Right lobe of liver (tissue), 6 donors: ENCODE measurements at regions not wholly inside any gene's neighbourhood (a gene's known extent, or its start where the extent isn't known, plus 50 kb on each side); places are given as distances from the start of the nearest gene placed in this dataset.
A peak's percentile ranks its signal among the peaks of the same experiment; 100 is the strongest.

Experiments used
- ATAC-seq, 4 donors: fragments of 200-7000 bp; cut with Tn5 transposase; one replicate each; pipeline ENCODE4 v1.9.1; 2020; ENCODE audit warnings: mild to moderate bottlenecking in 4 of 4, moderate library complexity in 4 of 4
- DNase-seq, 3 donors: peaks; one replicate each; pipeline ENCODE4 v3.0.0-alpha.2; 2020
- H3K27ac ChIP-seq, 3 donors: fragments of 200-600 bp; one replicate each; pipeline ENCODE4 v1.8.0; 2022
- H3K27me3 ChIP-seq, 2 donors: fragments of 200-600 bp; one replicate each; pipeline ENCODE4 v1.8.0; 2022
- H3K36me3 ChIP-seq, 4 donors: fragments of 200-600 bp; sonication (generic) in 1 of 4; one replicate each; pipeline versions ENCODE4 v1.5.1 to v1.8.0; 2017 to 2022; ENCODE audit warnings: control low read depth in 1 of 4
- H3K4me1 ChIP-seq, 4 donors: fragments of 200-600 bp; sonication (generic) in 1 of 4; one replicate each; pipeline versions ENCODE4 v1.5.1 to v1.8.0; 2017 to 2022; ENCODE audit warnings: control low read depth in 1 of 4
- H3K4me3 ChIP-seq, 3 donors: fragments of 200-600 bp; one replicate each; pipeline ENCODE4 v1.8.0; 2022
- H3K9me3 ChIP-seq, 4 donors: fragments of 200-600 bp; sonication (generic) in 1 of 4; one replicate each; pipeline versions ENCODE4 v1.5.1 to v1.8.0; 2017 to 2022; ENCODE audit warnings: control low read depth in 1 of 4
- POLR2A ChIP-seq: fragments of 450-650 bp; IDR thresholded peaks from one replicate; pipeline ENCODE4 v1.6.1; 2017; ENCODE audit warnings: antibody characterized with exemption, mild to moderate bottlenecking
- WGBS: methylation state at CpG from one replicate; pipeline ENCODE4 v1.1.6; 2018; ENCODE audit warnings: low coverage, low lambda C conversion rate; ENCODE audit not compliant: insufficient coverage; ENCODE audit errors: missing lambda C conversion rate; 5-methylcytosine and 5-hydroxymethylcytosine counted together
- intact Hi-C, 2 donors: fragments of 100-400 bp; cut with DNase I; formaldehyde crosslinking; loops; one replicate each; pipeline versions ENCODE4 v1.11.2 to v1.14.1; 2022
- TF ChIP-seq, protein P1 (sequence below), 4 donors: fragments of 200-600 bp in 3 of 4; fragments of 450-650 bp in 1 of 4; IDR thresholded peaks; one replicate each; pipeline versions ENCODE4 v1.5.1 to v1.8.0; 2016 to 2022; ENCODE audit warnings: antibody characterized with exemption in 4 of 4, mild to moderate bottlenecking in 2 of 4
- donor health status: DM: no; HTN: yes; CAD: no.
- donor health status: DM: no; HTN: no; CAD: no.
- donor health status: DM: no; HTN: no; CAD: no.
- donor health status: DM: no; HTN: yes; CAD: no.
- donor health status: DM: no; HTN: yes; CAD: no.

DNA sequence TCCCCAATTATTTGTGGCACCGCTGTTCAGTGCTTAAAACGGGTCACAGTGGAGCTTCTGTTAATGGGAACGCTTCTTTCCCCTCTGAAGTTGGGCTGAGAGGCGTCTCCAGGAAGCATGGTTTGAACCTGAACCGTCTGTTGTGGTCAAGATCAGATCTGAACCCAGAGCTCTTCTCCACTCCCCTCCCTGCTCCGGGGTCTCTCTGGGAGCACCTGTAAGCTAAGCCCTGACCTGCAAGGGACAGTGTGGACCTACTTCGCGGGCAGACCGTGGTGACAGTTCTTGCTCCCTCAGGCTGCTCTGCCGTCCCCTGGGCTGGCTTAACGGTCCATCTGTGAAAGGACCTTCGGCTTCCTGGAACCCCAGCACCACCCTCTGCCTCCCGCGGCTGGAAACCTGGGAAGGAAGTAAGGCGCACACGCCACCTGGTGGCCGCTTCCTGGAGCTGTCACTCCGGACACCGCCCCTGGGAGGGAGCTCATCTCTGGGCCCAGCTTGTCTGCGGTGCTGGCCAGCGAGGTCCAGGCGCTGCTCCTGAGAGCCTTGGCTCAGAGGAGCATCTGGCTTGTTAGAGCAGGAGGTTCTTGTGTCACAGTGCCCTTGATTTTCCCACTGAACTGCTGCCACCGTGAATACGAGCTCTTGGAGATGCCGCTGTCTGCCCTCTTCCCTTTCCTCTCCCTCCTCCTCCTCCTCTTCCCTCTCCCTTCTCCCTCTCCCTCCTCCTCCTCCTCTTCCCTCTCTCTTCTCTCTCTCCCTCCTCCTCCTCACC, 518.5 kb upstream of the EEF2KMT start:
- Histone ChIP-seq H3K9me3 (no peaks in the 10 kb centered on the region), H3K36me3 (no peaks in the 10 kb centered on the region), H3K27me3 (no peaks in the 10 kb centered on the region), H3K4me1 (no peaks in the 10 kb centered on the region), H3K4me3 (no peak overlapping the region), H3K27ac (no peak overlapping the region)
- TF ChIP-seq, protein P1, sequence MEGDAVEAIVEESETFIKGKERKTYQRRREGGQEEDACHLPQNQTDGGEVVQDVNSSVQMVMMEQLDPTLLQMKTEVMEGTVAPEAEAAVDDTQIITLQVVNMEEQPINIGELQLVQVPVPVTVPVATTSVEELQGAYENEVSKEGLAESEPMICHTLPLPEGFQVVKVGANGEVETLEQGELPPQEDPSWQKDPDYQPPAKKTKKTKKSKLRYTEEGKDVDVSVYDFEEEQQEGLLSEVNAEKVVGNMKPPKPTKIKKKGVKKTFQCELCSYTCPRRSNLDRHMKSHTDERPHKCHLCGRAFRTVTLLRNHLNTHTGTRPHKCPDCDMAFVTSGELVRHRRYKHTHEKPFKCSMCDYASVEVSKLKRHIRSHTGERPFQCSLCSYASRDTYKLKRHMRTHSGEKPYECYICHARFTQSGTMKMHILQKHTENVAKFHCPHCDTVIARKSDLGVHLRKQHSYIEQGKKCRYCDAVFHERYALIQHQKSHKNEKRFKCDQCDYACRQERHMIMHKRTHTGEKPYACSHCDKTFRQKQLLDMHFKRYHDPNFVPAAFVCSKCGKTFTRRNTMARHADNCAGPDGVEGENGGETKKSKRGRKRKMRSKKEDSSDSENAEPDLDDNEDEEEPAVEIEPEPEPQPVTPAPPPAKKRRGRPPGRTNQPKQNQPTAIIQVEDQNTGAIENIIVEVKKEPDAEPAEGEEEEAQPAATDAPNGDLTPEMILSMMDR (IDR thresholded peaks at IDR 0.05): peak; percentile 55 to 79 (median 64)
- no peak for TF ChIP-seq POLR2A
- DNase-seq (peak; percentile 55 to 68 (median 55)), ATAC-seq (peak; percentile 71 to 88 (median 85))
- WGBS: 14% methylated on average over 12 of the region's 25 CpGs
- intact Hi-C loops: no loop called here

DNA sequence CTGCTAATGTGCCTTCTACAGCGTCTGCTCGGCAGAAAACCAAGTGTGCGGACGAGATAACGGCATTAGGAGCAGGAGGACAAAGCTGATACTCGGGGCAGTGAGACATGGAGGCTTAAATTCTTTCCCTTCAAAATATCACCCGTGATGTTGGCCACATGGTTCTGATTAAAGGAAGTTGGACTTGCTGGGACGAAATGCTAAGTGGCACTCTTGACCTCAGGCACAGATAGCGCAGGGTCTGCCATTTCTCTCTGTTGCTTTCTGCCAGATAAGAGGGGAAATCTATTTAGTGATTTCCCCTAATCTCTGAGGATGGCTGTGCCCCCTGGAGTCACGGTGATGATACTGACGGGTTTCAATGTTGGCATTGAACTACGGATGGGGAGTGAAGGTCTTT, 509.6 kb upstream of the EEF2KMT start:
- H3K27ac ChIP-seq: no peak overlapping the region
- no peaks in the 10 kb centered on the region for H3K4me1 ChIP-seq
- H3K27me3 ChIP-seq: no peaks in the 10 kb centered on the region
- 26% methylated on average over 12 of the region's 12 CpGs for WGBS
- DNase-seq (no peak), ATAC-seq (no peak)
- H3K36me3 ChIP-seq: no peaks in the 10 kb centered on the region
- TF ChIP-seq, protein P1 (IDR thresholded peaks at IDR 0.05): no peak
- no peak for TF ChIP-seq POLR2A
- intact Hi-C loops: loop anchor here in 1 of 2 donors (10.0 kb wide), 1 partner anchor 372 kb away; no protein-coding TSS in a partner anchor
- no peaks in the 10 kb centered on the region for H3K9me3 ChIP-seq
- H3K4me3 ChIP-seq: no peak overlapping the region

DNA sequence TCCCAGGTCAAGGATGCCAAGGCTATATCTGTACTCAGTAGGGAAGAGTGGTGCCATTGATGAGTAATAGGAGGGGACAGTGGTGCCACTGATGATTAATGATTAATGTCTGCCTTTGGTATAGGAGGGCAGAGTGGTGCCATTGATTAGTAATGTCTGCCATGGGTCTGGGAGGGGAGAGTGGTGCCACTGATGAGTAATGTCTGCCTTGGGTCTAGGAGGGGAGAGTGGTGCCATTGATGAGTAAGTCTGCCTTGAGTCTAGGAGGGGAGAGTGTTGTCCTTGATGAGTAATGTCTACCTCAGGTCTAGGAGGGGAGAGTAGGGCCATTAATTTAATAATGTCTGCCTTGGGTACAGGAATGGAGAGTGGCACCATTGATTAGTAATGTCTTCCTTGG, 507.8 kb upstream of the EEF2KMT start:
- Histone ChIP-seq H3K4me3 (no peak overlapping the region), H3K27ac (no peak overlapping the region), H3K27me3 (no peaks in the 10 kb centered on the region), H3K9me3 (no peaks in the 10 kb centered on the region), H3K36me3 (no peaks in the 10 kb centered on the region), H3K4me1 (no peaks in the 10 kb centered on the region)
- TF ChIP-seq, protein P1 (IDR thresholded peaks at IDR 0.05): no peak
- TF ChIP-seq POLR2A: no peak
- DNase-seq (no peak), ATAC-seq (no peak)
- intact Hi-C loops: loop anchor here in 1 of 2 donors (10.0 kb wide), 1 partner anchor 371 kb away; no protein-coding TSS in a partner anchor

DNA sequence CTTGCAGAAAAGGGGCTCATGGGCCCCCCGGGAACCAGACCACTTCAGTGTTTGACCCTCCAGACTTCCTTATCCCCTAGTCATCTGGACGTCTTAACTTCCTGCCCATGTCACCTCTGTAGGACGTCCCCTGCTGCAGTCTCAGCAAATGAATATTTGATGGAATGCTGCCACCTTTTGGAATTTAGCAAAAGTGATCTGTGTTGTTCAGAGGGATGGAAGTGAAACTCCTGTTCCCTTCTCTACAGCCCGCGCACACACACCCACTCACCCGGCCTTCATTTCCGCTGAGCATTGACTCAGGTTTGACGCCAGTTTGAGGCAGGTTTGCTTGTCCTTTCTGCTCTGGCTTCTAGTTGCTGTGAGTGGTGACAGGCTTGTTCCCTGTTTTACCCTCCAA, 507.2 kb upstream of the EEF2KMT start:
- DNase-seq: no peak
- TF ChIP-seq, protein P1 (IDR thresholded peaks at IDR 0.05): peak in 1 of 4 donors; percentile 8
- TF ChIP-seq POLR2A: no peak
- 32% methylated on average over 7 of the region's 8 CpGs for WGBS

More for the DNA sequence above, 507.2 kb upstream of the EEF2KMT start:
- no peak overlapping the region for H3K27ac ChIP-seq
- H3K36me3 ChIP-seq: no peaks in the 10 kb centered on the region
- H3K4me1 ChIP-seq: no peaks in the 10 kb centered on the region
- no peak overlapping the region for H3K4me3 ChIP-seq
- ATAC-seq: peak in 3 of 4 donors; percentile 24 to 46 (median 38)
- H3K27me3 ChIP-seq: no peaks in the 10 kb centered on the region
- intact Hi-C loops: loop anchor here in 1 of 2 donors (10.0 kb wide), 1 partner anchor 370 kb away; no protein-coding TSS in a partner anchor
- no peaks in the 10 kb centered on the region for H3K9me3 ChIP-seq
